ENCODE measurements at regions not wholly inside any gene's neighbourhood (a gene's known extent, or its start where the extent isn't known, plus 50 kb on each side); places are given as distances from the start of the nearest gene placed in this dataset.

DNA sequence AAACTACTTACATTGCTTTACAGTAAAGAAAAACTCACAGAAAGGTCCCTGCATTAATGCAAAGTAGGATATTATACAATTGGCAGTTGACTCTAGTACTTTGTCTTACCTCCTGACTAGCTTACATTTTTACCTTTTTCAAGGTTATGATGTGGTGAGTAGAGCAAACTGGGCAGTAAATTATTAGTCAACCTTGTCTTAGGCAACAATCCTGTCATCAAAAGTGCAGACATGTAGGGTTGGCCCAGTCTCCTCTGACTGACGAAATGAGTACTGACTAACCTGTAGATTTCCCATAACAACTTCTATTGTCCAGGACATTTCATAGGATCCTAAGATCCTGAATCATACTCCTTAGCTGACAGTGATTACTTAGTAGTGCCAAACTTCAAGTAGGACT lies 142.0 kb upstream of the NUDT6 start:
- dilution Hi-C loops (cut with HindIII; ENCODE audit: low sequenced_read_pairs, unreplicated experiment), result no loop called here
- Histone ChIP-seq H3K9me3 (ENCODE audit: control insufficient read depth, insufficient read depth, low read length) (no peaks in the 10 kb centered on the region), H3K4me1 (ENCODE audit: control insufficient read depth, insufficient read depth, low read length) (peaks cover 3% of the 10 kb centered on the region; the same call in 1 of the 2 replicates), H2BK15ac (ENCODE audit: low read depth, low read length) (no peak overlapping the region), H4K91ac (ENCODE audit: insufficient read depth, low read depth, low read length) (no peak overlapping the region), H2AFZ (replicated peaks; ENCODE audit: low read length, poor library complexity) (no peak overlapping the region), H4K20me1 (ENCODE audit: insufficient read depth, low read length) (no peaks in the 10 kb centered on the region), H3K27me3 (ENCODE audit: control insufficient read depth, insufficient read depth, low read length) (no peaks in the 10 kb centered on the region), H3K79me1 (ENCODE audit: low read depth in 1 of 2, low read length in 2 of 2) (no peaks in the 10 kb centered on the region), H2BK5ac (ENCODE audit: low read depth, low read length, poor library complexity, severe bottlenecking) (no peak overlapping the region), H3K4me2 (ENCODE audit: low read depth, low read length) (no peak overlapping the region), H3K23ac (ENCODE audit: low read depth, low read length) (no peak overlapping the region), H3K18ac (ENCODE audit: low read depth, low read length) (no peak overlapping the region), H3K4me3 (ENCODE audit: insufficient read depth, low read depth, low read length) (no peak overlapping the region), H2AK5ac (ENCODE audit: low read depth, low read length) (no peak overlapping the region), H4K8ac (ENCODE audit: low read depth in 2 of 2, low read length in 2 of 2) (no peak overlapping the region), H3K14ac (replicated peaks; ENCODE audit: low read depth, low read length) (no peak overlapping the region), H3K4ac (ENCODE audit: low read depth, low read length) (no peak overlapping the region), H2AK9ac (replicated peaks; ENCODE audit: low read depth, low read length, poor library complexity) (no peak overlapping the region), H2BK20ac (ENCODE audit: low read depth, low read length) (no peak overlapping the region), H3K9ac (ENCODE audit: low read depth, low read length) (no peak overlapping the region), H4K5ac (ENCODE audit: low read depth, low read length) (no peak overlapping the region), H3K56ac (ENCODE audit: extremely low read depth, insufficient read depth, low read length) (no peak overlapping the region), H3K27ac (ENCODE audit: insufficient read depth, low read length) (no peak overlapping the region), H2BK120ac (ENCODE audit: low read depth, low read length) (no peak overlapping the region), H3K36me3 (ENCODE audit: control insufficient read depth, insufficient read depth, low read length) (no peaks in the 10 kb centered on the region), H3K9me1 (ENCODE audit: insufficient read depth, low read length) (no peaks in the 10 kb centered on the region)
- ChIA-PET CTCF (no interaction called here), POLR2A (ENCODE audit: unreplicated experiment) (no interaction called here)
- ATAC-seq (ENCODE audit: low read depth) (no peak), DNase-seq (peak; percentile 11)
- BruUV-seq (replicated peaks), result no TSS peak
- in situ Hi-C loops (cut with MboI; ENCODE audit: low sequenced_read_pairs), result no loop called here
- intact Hi-C loops (cut with micrococcal nuclease), result no loop called here
- WGBS, 2 experiments (ENCODE audit: extremely low coverage in 2 of 2, insufficient read length in 1 of 2), result no CpG with 5 or more reads among the region's 1 CpG
- TF ChIP-seq MAZ (IDR thresholded peaks at IDR 0.05; ENCODE audit: borderline replicate concordance, low read depth, low read length) (no peak), CTCF (conservative IDR thresholded peaks at IDR 0.05; ENCODE audit: low read depth, low read length) (no peak), RCOR1 (IDR thresholded peaks at IDR 0.05; ENCODE audit: insufficient replicate concordance, low read length) (no peak), SMC3 (IDR thresholded peaks at IDR 0.05; ENCODE audit: low read depth, low read length) (no peak)
